HG02852 (cell line): ENCODE measurements at regions not wholly inside any gene's neighbourhood (a gene's known extent, or its start where the extent isn't known, plus 50 kb on each side); places are given as distances from the start of the nearest gene placed in this dataset.

Source experiments
- ATAC-seq: cut with Tn5 transposase; IDR thresholded peaks from one replicate; pipeline ENCODE4 v1.9.1; 2021; ENCODE audit warnings: mild to moderate bottlenecking, moderate library complexity; ENCODE audit not compliant: unreplicated experiment

- ATAC-seq = no peak
These were observed 2280.4 kb upstream of the PCDH20 start for GRCh38 chr13:63696055-63696454.

GRCh38 chr13:63693696-63694095 is 2278.0 kb upstream of the PCDH20 start:
- ATAC-seq = no peak

- ATAC-seq = no peak
These were observed 2275.8 kb upstream of the PCDH20 start for GRCh38 chr13:63691474-63691873.

GRCh38 chr13:63690672-63691071 is 2275.0 kb upstream of the PCDH20 start:
- ATAC-seq = no peak

GRCh38 chr13:63684822-63685221 is 2269.2 kb upstream of the PCDH20 start:
- no peak for ATAC-seq

GRCh38 chr13:63680704-63681103 is 2265.1 kb upstream of the PCDH20 start:
- ATAC-seq = no peak

GRCh38 chr13:63671296-63671695 is 2255.6 kb upstream of the PCDH20 start:
- no peak for ATAC-seq

- no peak for ATAC-seq
These were observed 2235.7 kb upstream of the PCDH20 start for GRCh38 chr13:63651394-63651793.

- no peak for ATAC-seq
These were observed 2227.9 kb upstream of the PCDH20 start for GRCh38 chr13:63643543-63643942.

- ATAC-seq = peak; percentile 72
These were observed 2220.8 kb upstream of the PCDH20 start for GRCh38 chr13:63636316-63636993.

GRCh38 chr13:63632321-63632720 is 2216.7 kb upstream of the PCDH20 start:
- no peak for ATAC-seq

GRCh38 chr13:63631006-63631405 is 2215.4 kb upstream of the PCDH20 start:
- no peak for ATAC-seq

- no peak for ATAC-seq
These were observed 2213.9 kb upstream of the PCDH20 start for GRCh38 chr13:63629591-63629990.

GRCh38 chr13:63628310-63628709 is 2212.7 kb upstream of the PCDH20 start:
- ATAC-seq = no peak

GRCh38 chr13:63625869-63626268 is 2210.2 kb upstream of the PCDH20 start:
- ATAC-seq = no peak

- ATAC-seq = no peak
These were observed 2199.4 kb upstream of the PCDH20 start for GRCh38 chr13:63614874-63615612.

GRCh38 chr13:63607153-63607552 is 2191.5 kb upstream of the PCDH20 start:
- no peak for ATAC-seq

- ATAC-seq = no peak
These were observed 2190.3 kb upstream of the PCDH20 start for GRCh38 chr13:63605962-63606361.

- ATAC-seq = peak; percentile 64
These were observed 2189.8 kb upstream of the PCDH20 start for GRCh38 chr13:63605403-63605802.

- ATAC-seq = no peak
These were observed 2180.2 kb upstream of the PCDH20 start for GRCh38 chr13:63595811-63596210.

GRCh38 chr13:63586467-63586866 is 2170.8 kb upstream of the PCDH20 start:
- ATAC-seq = no peak

- no peak for ATAC-seq
These were observed 2163.1 kb upstream of the PCDH20 start for GRCh38 chr13:63578796-63579195.

GRCh38 chr13:63567031-63567430 is 2151.4 kb upstream of the PCDH20 start:
- ATAC-seq = no peak
